ENCODE measurements at regions not wholly inside any gene's neighbourhood (a gene's known extent, or its start where the extent isn't known, plus 50 kb on each side); places are given as distances from the start of the nearest gene placed in this dataset. TPM values are rescaled to one million over a fixed set of nuclear protein-coding genes. Genes with fewer than 3 reads are reported as not detected.

GRCh38 chrX:71846429-71846828 is 64.2 kb upstream of the NHSL2 start:
- H3K9me3 ChIP-seq (ENCODE audit: control insufficient read depth, low read length) = peaks cover 12% of the 10 kb centered on the region
- no peaks in the 10 kb centered on the region for H3K36me3 ChIP-seq (ENCODE audit: control insufficient read depth in 1 of 2, insufficient read depth in 2 of 2, low read depth in 1 of 2, low read length in 2 of 2)
- H3K14ac ChIP-seq (ENCODE audit: low read length in 2 of 2) = no peak overlapping the region
- H2BK5ac ChIP-seq (ENCODE audit: low read depth, low read length, poor library complexity, severe bottlenecking) = no peak overlapping the region
- H3K9ac ChIP-seq (ENCODE audit: low read length) = no peak overlapping the region
- no peaks in the 10 kb centered on the region for H3K4me1 ChIP-seq (ENCODE audit: control insufficient read depth, insufficient read depth, low read depth, low read length)
- DNase-seq = peak; percentile 70
- H2BK15ac ChIP-seq (ENCODE audit: low read depth, poor library complexity, severe bottlenecking) = no peak overlapping the region
- no peak overlapping the region for H4K8ac ChIP-seq (ENCODE audit: low read length)
- no peak overlapping the region for H3K18ac ChIP-seq (ENCODE audit: low read depth in 1 of 2, low read length in 2 of 2)
- H3K23ac ChIP-seq (ENCODE audit: low read length in 2 of 2) = no peak overlapping the region
- no peak overlapping the region for H3K4me2 ChIP-seq (ENCODE audit: low read length, poor library complexity, severe bottlenecking)
- no peak overlapping the region for H3K27ac ChIP-seq (ENCODE audit: low read length, poor library complexity, severe bottlenecking)
- 14% methylated on average over 1 of the region's 1 CpG for WGBS
- no peak overlapping the region for H2BK120ac ChIP-seq (ENCODE audit: low read depth, low read length)
- H3K4ac ChIP-seq (ENCODE audit: low read depth in 1 of 2, low read length in 2 of 2) = no peak overlapping the region
- no peak overlapping the region for H3K4me3 ChIP-seq (ENCODE audit: insufficient read depth in 1 of 2, low read depth in 1 of 2, low read length in 2 of 2)
- no peak overlapping the region for H2BK12ac ChIP-seq (ENCODE audit: low read length in 2 of 2)
- H3K79me1 ChIP-seq (replicated peaks; ENCODE audit: low read length, poor library complexity, severe bottlenecking) = no peaks in the 10 kb centered on the region
- H4K91ac ChIP-seq (ENCODE audit: low read length) = no peak overlapping the region
- peaks cover 0 to 47% of the 10 kb centered on the region in 2 experiments for H3K27me3 ChIP-seq (ENCODE audit: control insufficient read depth in 1 of 2, insufficient read depth in 1 of 2, low read length in 2 of 2)
- H2AK5ac ChIP-seq (ENCODE audit: low read length, severe bottlenecking) = no peak overlapping the region
- H2AFZ ChIP-seq (ENCODE audit: low read depth, low read length) = no peak overlapping the region

- no peak overlapping the region for H2BK120ac ChIP-seq (ENCODE audit: low read depth, low read length)
- H3K36me3 ChIP-seq (ENCODE audit: control insufficient read depth in 1 of 2, insufficient read depth in 2 of 2, low read depth in 1 of 2, low read length in 2 of 2) = no peaks in the 10 kb centered on the region
- H2AFZ ChIP-seq (ENCODE audit: low read depth, low read length) = no peak overlapping the region
- no peak overlapping the region for H2BK5ac ChIP-seq (ENCODE audit: low read depth, low read length, poor library complexity, severe bottlenecking)
- peaks cover 0 to 76% of the 10 kb centered on the region in 2 experiments for H3K27me3 ChIP-seq (ENCODE audit: control insufficient read depth in 1 of 2, insufficient read depth in 1 of 2, low read length in 2 of 2)
- no peak overlapping the region for H4K8ac ChIP-seq (ENCODE audit: low read length)
- no peak overlapping the region for H3K4ac ChIP-seq (ENCODE audit: low read depth in 1 of 2, low read length in 2 of 2)
- no peak overlapping the region for H2BK15ac ChIP-seq (ENCODE audit: low read depth, poor library complexity, severe bottlenecking)
- H4K91ac ChIP-seq (ENCODE audit: low read length) = no peak overlapping the region
- H3K79me1 ChIP-seq (replicated peaks; ENCODE audit: low read length, poor library complexity, severe bottlenecking) = no peaks in the 10 kb centered on the region
- no peak overlapping the region for H3K27ac ChIP-seq (ENCODE audit: low read length, poor library complexity, severe bottlenecking)
- no peak for DNase-seq
- 97% methylated on average over 4 of the region's 9 CpGs for WGBS
- no peak overlapping the region for H2BK12ac ChIP-seq (ENCODE audit: low read length in 2 of 2)
- no peaks in the 10 kb centered on the region for H3K4me1 ChIP-seq (ENCODE audit: control insufficient read depth, insufficient read depth, low read depth, low read length)
- H3K9me3 ChIP-seq (ENCODE audit: control insufficient read depth, low read length) = peaks cover 11% of the 10 kb centered on the region
- no peak overlapping the region for H2AK5ac ChIP-seq (ENCODE audit: low read length, severe bottlenecking)
- H3K23ac ChIP-seq (ENCODE audit: low read length in 2 of 2) = no peak overlapping the region
- no peak overlapping the region for H3K4me2 ChIP-seq (ENCODE audit: low read length, poor library complexity, severe bottlenecking)
- no peak overlapping the region for H3K14ac ChIP-seq (ENCODE audit: low read length in 2 of 2)
- H3K18ac ChIP-seq (ENCODE audit: low read depth in 1 of 2, low read length in 2 of 2) = no peak overlapping the region
- no peak overlapping the region for H3K4me3 ChIP-seq (ENCODE audit: insufficient read depth in 1 of 2, low read depth in 1 of 2, low read length in 2 of 2)
- no peak overlapping the region for H3K9ac ChIP-seq (ENCODE audit: low read length)
These were observed 58.5 kb upstream of the NHSL2 start for GRCh38 chrX:71852182-71852581.

GRCh38 chrX:71859637-71860036 is 51.0 kb upstream of the NHSL2 start:
- Histone ChIP-seq H2BK15ac (ENCODE audit: low read depth, poor library complexity, severe bottlenecking) (no peak overlapping the region), H3K23ac (ENCODE audit: low read length in 2 of 2) (no peak overlapping the region), H3K9me3 (ENCODE audit: control insufficient read depth, low read length) (no peaks in the 10 kb centered on the region), H3K14ac (ENCODE audit: low read length in 2 of 2) (no peak overlapping the region), H3K4me2 (ENCODE audit: low read length, poor library complexity, severe bottlenecking) (no peak overlapping the region), H2BK12ac (ENCODE audit: low read length in 2 of 2) (no peak overlapping the region), H2BK120ac (ENCODE audit: low read depth, low read length) (no peak overlapping the region), H4K8ac (ENCODE audit: low read length) (no peak overlapping the region), H3K9ac (ENCODE audit: low read length) (no peak overlapping the region), H3K36me3 (ENCODE audit: control insufficient read depth in 1 of 2, insufficient read depth in 2 of 2, low read depth in 1 of 2, low read length in 2 of 2) (no peaks in the 10 kb centered on the region), H4K91ac (ENCODE audit: low read length) (no peak overlapping the region), H2AFZ (ENCODE audit: low read depth, low read length) (no peak overlapping the region), H3K27me3 (ENCODE audit: control insufficient read depth in 1 of 2, insufficient read depth in 1 of 2, low read length in 2 of 2) (peaks cover 0 to 82% of the 10 kb centered on the region in 2 experiments), H3K4ac (ENCODE audit: low read depth in 1 of 2, low read length in 2 of 2) (no peak overlapping the region), H3K27ac (ENCODE audit: low read length, poor library complexity, severe bottlenecking) (no peak overlapping the region), H3K4me3 (ENCODE audit: insufficient read depth in 1 of 2, low read depth in 1 of 2, low read length in 2 of 2) (no peak overlapping the region), H3K4me1 (ENCODE audit: control insufficient read depth, insufficient read depth, low read depth, low read length) (no peaks in the 10 kb centered on the region), H2BK5ac (ENCODE audit: low read depth, low read length, poor library complexity, severe bottlenecking) (no peak overlapping the region), H3K79me1 (replicated peaks; ENCODE audit: low read length, poor library complexity, severe bottlenecking) (no peaks in the 10 kb centered on the region), H2AK5ac (ENCODE audit: low read length, severe bottlenecking) (no peak overlapping the region), H3K18ac (ENCODE audit: low read depth in 1 of 2, low read length in 2 of 2) (no peak overlapping the region)
- WGBS = no CpG with 5 or more reads among the region's 3 CpGs
- DNase-seq = peak; percentile 44

Small RNAs in the stretch of these regions (small RNA-seq; reads per million reads assigned to genes)
- not detected for gene BX276092.3 (ENCODE audit: low read depth)

All from mesenchymal stem cell (in vitro differentiated cells and primary cell).